ENCODE measurements at regions not wholly inside any gene's neighbourhood (a gene's known extent, or its start where the extent isn't known, plus 50 kb on each side); places are given as distances from the start of the nearest gene placed in this dataset.

GRCh38 chr1:219749370-219749769, 136.5 kb upstream of the ZC3H11B start:
- no peaks in the 10 kb centered on the region for H3K27me3 Mint-ChIP-seq (ENCODE audit: unreplicated experiment)
- no peak overlapping the region for H3K27ac Mint-ChIP-seq (ENCODE audit: unreplicated experiment)
- no peak for DNase-seq
- TF ChIP-seq CTCF (IDR thresholded peaks at IDR 0.05; ENCODE audit: partially characterized antibody, unreplicated experiment), result no peak
- no peaks in the 10 kb centered on the region for H3K9me3 Mint-ChIP-seq (ENCODE audit: unreplicated experiment)
- H3K4me1 Mint-ChIP-seq (ENCODE audit: low read depth, unreplicated experiment), result no peaks in the 10 kb centered on the region
- H3K4me3 Mint-ChIP-seq (ENCODE audit: unreplicated experiment), result no peak overlapping the region
- no peaks in the 10 kb centered on the region for H3K36me3 Mint-ChIP-seq (ENCODE audit: unreplicated experiment)

DNA sequence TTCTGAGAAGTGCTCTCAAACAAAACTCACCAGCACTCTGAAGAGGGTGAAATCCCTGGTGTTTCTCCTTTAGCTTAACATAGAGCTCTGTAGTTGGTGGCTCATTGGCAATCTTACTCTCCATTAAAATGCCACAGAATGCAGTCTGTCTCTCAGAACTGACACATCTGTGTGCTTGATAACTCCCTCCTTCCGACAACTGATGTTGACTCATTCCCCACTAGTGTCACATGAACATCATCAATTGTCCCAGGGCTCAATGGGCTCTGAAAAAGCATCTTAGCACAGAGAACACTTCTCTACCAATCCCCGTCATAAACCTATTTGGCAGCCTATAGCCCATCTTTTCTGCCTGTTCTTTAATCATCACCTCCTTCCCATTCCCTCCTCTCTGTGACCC, 133.2 kb upstream of the ZC3H11B start:
- H3K4me3 Mint-ChIP-seq (ENCODE audit: unreplicated experiment), result no peak overlapping the region
- H3K27me3 Mint-ChIP-seq (ENCODE audit: unreplicated experiment), result no peaks in the 10 kb centered on the region
- no peak for DNase-seq
- no peak for TF ChIP-seq CTCF (IDR thresholded peaks at IDR 0.05; ENCODE audit: partially characterized antibody, unreplicated experiment)
- no peak overlapping the region for H3K27ac Mint-ChIP-seq (ENCODE audit: unreplicated experiment)
- peaks cover 3% of the 10 kb centered on the region for H3K4me1 Mint-ChIP-seq (ENCODE audit: low read depth, unreplicated experiment)
- no peaks in the 10 kb centered on the region for H3K9me3 Mint-ChIP-seq (ENCODE audit: unreplicated experiment)
- H3K36me3 Mint-ChIP-seq (ENCODE audit: unreplicated experiment), result no peaks in the 10 kb centered on the region

GRCh38 chr1:219744652-219745469, 132.0 kb upstream of the ZC3H11B start:
- H3K36me3 Mint-ChIP-seq (ENCODE audit: unreplicated experiment), result no peaks in the 10 kb centered on the region
- H3K9me3 Mint-ChIP-seq (ENCODE audit: unreplicated experiment), result no peaks in the 10 kb centered on the region
- H3K4me3 Mint-ChIP-seq (ENCODE audit: unreplicated experiment), result no peak overlapping the region
- TF ChIP-seq CTCF (IDR thresholded peaks at IDR 0.05; ENCODE audit: partially characterized antibody, unreplicated experiment), result no peak
- peaks cover 3% of the 10 kb centered on the region for H3K4me1 Mint-ChIP-seq (ENCODE audit: low read depth, unreplicated experiment)
- no peak overlapping the region for H3K27ac Mint-ChIP-seq (ENCODE audit: unreplicated experiment)
- H3K27me3 Mint-ChIP-seq (ENCODE audit: unreplicated experiment), result no peaks in the 10 kb centered on the region
- no peak for DNase-seq

- Mint-ChIP-seq H3K27ac (ENCODE audit: unreplicated experiment) (no peak overlapping the region), H3K27me3 (ENCODE audit: unreplicated experiment) (no peaks in the 10 kb centered on the region), H3K36me3 (ENCODE audit: unreplicated experiment) (no peaks in the 10 kb centered on the region), H3K4me3 (ENCODE audit: unreplicated experiment) (no peak overlapping the region), H3K4me1 (ENCODE audit: low read depth, unreplicated experiment) (peaks cover 3% of the 10 kb centered on the region), H3K9me3 (ENCODE audit: unreplicated experiment) (no peaks in the 10 kb centered on the region)
- TF ChIP-seq CTCF (IDR thresholded peaks at IDR 0.05; ENCODE audit: partially characterized antibody, unreplicated experiment), result no peak
- no peak for DNase-seq
These were observed 128.4 kb upstream of the ZC3H11B start for GRCh38 chr1:219741011-219741970.

Data from glutamatergic neuron (in vitro differentiated cells).